Upper lobe of left lung (tissue), 6 donors: ENCODE measurements at regions not wholly inside any gene's neighbourhood (a gene's known extent, or its start where the extent isn't known, plus 50 kb on each side); places are given as distances from the start of the nearest gene placed in this dataset.
A peak's percentile ranks its signal among the peaks of the same experiment; 100 is the strongest.

Source experiments
- ATAC-seq, 2 donors: fragments of 200-7000 bp; cut with Tn5 transposase; one replicate each; pipeline ENCODE4 v1.9.1; 2022; ENCODE audit warnings: mild to moderate bottlenecking in 2 of 2, moderate library complexity in 2 of 2; ENCODE audit not compliant: low FRiP score in 2 of 2
- DNase-seq, 2 donors: peaks; one replicate each; pipeline ENCODE4 v3.0.0-alpha.2; 2019 to 2020
- H3K27ac ChIP-seq, 4 donors: fragments of 200-600 bp; sonication (generic); one replicate each; pipeline ENCODE4 v1.5.1; 2016 to 2019
- H3K27me3 ChIP-seq, 4 donors: fragments of 200-600 bp; sonication (generic); one replicate each; pipeline ENCODE4 v1.5.1; 2017 to 2019
- H3K36me3 ChIP-seq, 4 donors: fragments of 200-600 bp; sonication (generic); one replicate each; pipeline ENCODE4 v1.5.1; 2016 to 2019
- H3K4me1 ChIP-seq, 4 donors: fragments of 200-600 bp; sonication (generic); one replicate each; pipeline ENCODE4 v1.5.1; 2018 to 2019
- H3K4me3 ChIP-seq, 4 donors: fragments of 200-600 bp; sonication (generic); one replicate each; pipeline ENCODE4 v1.5.1; 2017 to 2019; ENCODE audit warnings: mild to moderate bottlenecking in 2 of 4, moderate library complexity in 1 of 4
- H3K9me3 ChIP-seq, 4 donors: fragments of 200-600 bp; sonication (generic); one replicate each; pipeline ENCODE4 v1.5.1; 2018 to 2019
- CTCF ChIP-seq, 6 experiments: fragments of 450-650 bp in 4 of 6; fragments of 200-600 bp in 2 of 6; sonication (generic) in 2 of 6; IDR thresholded peaks; one replicate each; pipeline ENCODE4 v1.5.1; 2016 to 2019; ENCODE audit warnings: antibody characterized with exemption in 6 of 6
- EP300 ChIP-seq, 4 donors: sonication (generic); formaldehyde crosslinking; IDR thresholded peaks; one replicate each; pipeline ENCODE4 v1.5.1; 2017; ENCODE audit warnings: antibody characterized with exemption in 4 of 4, control low read depth in 2 of 4
- POLR2A ChIP-seq, 4 donors: fragments of 450-650 bp; IDR thresholded peaks; one replicate each; pipeline ENCODE4 v1.5.1; 2016 to 2017; ENCODE audit warnings: antibody characterized with exemption in 4 of 4, mild to moderate bottlenecking in 2 of 4
- POLR2AphosphoS5 ChIP-seq, 2 donors: sonication (generic); formaldehyde crosslinking; IDR thresholded peaks; one replicate each; pipeline ENCODE4 v1.5.1; 2017; ENCODE audit warnings: antibody characterized with exemption in 2 of 2
- WGBS, 2 donors: methylation state at CpG; one replicate each; pipeline ENCODE4 v1.1.5; 2017 to 2018; 5-methylcytosine and 5-hydroxymethylcytosine counted together
- donor health status: DM: no; HTN: no; CAD: no; lungs with moderate emphysema.
- donor health status: DM: no; HTN: yes; CAD: no; lungs with severe emphysema.

- no peak for ATAC-seq
- Histone ChIP-seq H3K4me3 (no peak overlapping the region), H3K9me3 (no peaks in the 10 kb centered on the region), H3K27ac (no peak overlapping the region), H3K36me3 (no peaks in the 10 kb centered on the region), H3K27me3 (no peaks in the 10 kb centered on the region), H3K4me1 (no peaks in the 10 kb centered on the region)
- 91 to 94% methylated on average over 2 of the region's 2 CpGs for WGBS, 2 donors
- TF ChIP-seq POLR2AphosphoS5 (IDR thresholded peaks at IDR 0.05): no peak
- no peak for TF ChIP-seq POLR2A (IDR thresholded peaks at IDR 0.05)
- no peak for TF ChIP-seq CTCF (IDR thresholded peaks at IDR 0.05)
- TF ChIP-seq EP300 (IDR thresholded peaks at IDR 0.05): no peak
- DNase-seq: no peak
These were observed 1341.8 kb upstream of the CDH9 start for GRCh38 chr5:28380167-28380566.

- ATAC-seq: peak; percentile 64 to 93
- 43 to 67% methylated on average over 3 of the region's 3 CpGs for WGBS, 2 donors
- H3K4me1 ChIP-seq: no peaks in the 10 kb centered on the region
- TF ChIP-seq POLR2A (IDR thresholded peaks at IDR 0.05): no peak
- peak in 1 of 4 donors; percentile 92 for TF ChIP-seq EP300 (IDR thresholded peaks at IDR 0.05)
- TF ChIP-seq POLR2AphosphoS5 (IDR thresholded peaks at IDR 0.05): peak; percentile 61 to 71
- TF ChIP-seq CTCF (IDR thresholded peaks at IDR 0.05): no peak
- no peaks in the 10 kb centered on the region for H3K9me3 ChIP-seq
- peak in 1 of 2 donors; percentile 86 for DNase-seq
- H3K27me3 ChIP-seq: no peaks in the 10 kb centered on the region
- H3K4me3 ChIP-seq: no peak overlapping the region
- H3K36me3 ChIP-seq: no peaks in the 10 kb centered on the region
- no peak overlapping the region for H3K27ac ChIP-seq
These were observed 1336.1 kb upstream of the CDH9 start for GRCh38 chr5:28374492-28374967.

GRCh38 chr5:28370896-28371295 lies 1332.5 kb upstream of the CDH9 start:
- Histone ChIP-seq H3K36me3 (no peaks in the 10 kb centered on the region), H3K4me3 (no peak overlapping the region), H3K9me3 (no peaks in the 10 kb centered on the region), H3K27ac (no peak overlapping the region), H3K4me1 (no peaks in the 10 kb centered on the region), H3K27me3 (no peaks in the 10 kb centered on the region)
- no peak for DNase-seq
- no peak for ATAC-seq
- TF ChIP-seq EP300 (IDR thresholded peaks at IDR 0.05): no peak
- TF ChIP-seq POLR2AphosphoS5 (IDR thresholded peaks at IDR 0.05): no peak
- TF ChIP-seq CTCF (IDR thresholded peaks at IDR 0.05): no peak
- WGBS, 2 donors: 58 to 63% methylated on average over 3 of the region's 3 CpGs

GRCh38 chr5:28369418-28369817 lies 1331.0 kb upstream of the CDH9 start:
- no peak for TF ChIP-seq CTCF (IDR thresholded peaks at IDR 0.05)
- TF ChIP-seq POLR2A (IDR thresholded peaks at IDR 0.05): no peak
- TF ChIP-seq POLR2AphosphoS5 (IDR thresholded peaks at IDR 0.05): no peak
- no peak for TF ChIP-seq EP300 (IDR thresholded peaks at IDR 0.05)
- DNase-seq (no peak), ATAC-seq (no peak)
- WGBS, 2 donors: 73 to 83% methylated on average over 2 of the region's 2 CpGs
- H3K27ac ChIP-seq: no peak overlapping the region
- no peak overlapping the region for H3K4me3 ChIP-seq
- H3K9me3 ChIP-seq: no peaks in the 10 kb centered on the region
- H3K4me1 ChIP-seq: no peaks in the 10 kb centered on the region
- no peaks in the 10 kb centered on the region for H3K36me3 ChIP-seq
- no peaks in the 10 kb centered on the region for H3K27me3 ChIP-seq

GRCh38 chr5:28355831-28356230 lies 1317.4 kb upstream of the CDH9 start:
- ATAC-seq: no peak

More at GRCh38 chr5:28355831-28356230, 1317.4 kb upstream of the CDH9 start:
- no peak for DNase-seq
- Histone ChIP-seq H3K4me1 (no peaks in the 10 kb centered on the region), H3K36me3 (no peaks in the 10 kb centered on the region), H3K9me3 (peaks cover 0 to 8% (median 5%) of the 10 kb centered on the region in 4 donors), H3K4me3 (no peak overlapping the region), H3K27me3 (no peaks in the 10 kb centered on the region), H3K27ac (no peak overlapping the region)
- WGBS, 2 donors: 35 to 50% methylated on average over 2 of the region's 2 CpGs
- TF ChIP-seq CTCF (IDR thresholded peaks at IDR 0.05): no peak
- no peak for TF ChIP-seq POLR2A (IDR thresholded peaks at IDR 0.05)
- no peak for TF ChIP-seq EP300 (IDR thresholded peaks at IDR 0.05)
- TF ChIP-seq POLR2AphosphoS5 (IDR thresholded peaks at IDR 0.05): no peak
